ENCODE measurements at regions not wholly inside any gene's neighbourhood (a gene's known extent, or its start where the extent isn't known, plus 50 kb on each side); places are given as distances from the start of the nearest gene placed in this dataset.
"Not testable (repeated sequence)": the region's sequence is repeated elsewhere in the genome, so short reads cannot be mapped to it uniquely, and the experiment has no call there.

DNA sequence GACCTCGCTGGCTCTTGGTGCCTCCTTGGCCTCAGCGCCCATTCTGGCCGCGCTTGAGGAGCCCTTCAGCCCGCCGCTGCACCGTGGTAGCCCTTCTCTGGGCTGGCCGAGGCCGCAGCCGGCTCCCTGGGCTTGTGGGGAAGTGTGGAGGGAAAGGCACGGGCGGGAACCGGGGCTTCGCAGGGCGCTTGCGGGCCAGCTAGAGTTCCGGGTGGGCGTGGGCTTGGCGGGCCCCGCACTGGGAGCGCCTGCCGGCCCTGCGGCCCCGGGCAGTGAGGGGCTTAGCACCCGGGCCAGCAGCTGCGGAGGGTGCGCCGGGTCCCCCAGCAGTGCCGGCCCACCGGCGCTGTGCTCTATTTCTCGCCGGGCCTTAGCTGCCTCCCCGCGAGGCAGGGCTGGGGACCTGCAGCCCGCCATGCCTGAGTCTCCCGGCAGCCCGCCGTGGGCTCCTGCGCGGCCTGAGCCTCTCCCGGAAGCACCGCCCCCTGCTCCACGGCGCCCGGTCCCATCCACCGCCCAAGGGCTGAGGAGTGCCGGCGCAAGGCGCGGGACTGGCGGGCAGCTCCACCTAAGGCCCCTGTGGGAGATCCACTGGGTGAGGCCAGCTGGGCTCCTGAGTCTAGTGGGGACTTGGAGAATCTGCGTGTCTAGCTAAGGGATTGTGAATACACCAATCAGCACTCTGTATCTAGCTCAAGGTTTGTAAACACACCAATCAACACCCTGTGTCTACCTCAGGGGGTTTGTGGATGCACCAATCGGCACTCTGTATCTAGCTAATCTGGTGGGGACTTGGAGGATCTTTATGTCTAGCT lies 141.1 kb downstream of the SLCO4C1 start:
- H3K27me3 ChIP-seq (ENCODE audit: low read length); H3K79me2 ChIP-seq (ENCODE audit: insufficient read depth, low read length); H3K27ac ChIP-seq (ENCODE audit: low read depth, low read length); H3K9ac ChIP-seq (ENCODE audit: low read length); H3F3A ChIP-seq (ENCODE audit: insufficient read depth); H3K4me3 ChIP-seq (ENCODE audit: insufficient read depth, low read length, poor library complexity, severe bottlenecking); H3K36me3 ChIP-seq (ENCODE audit: low read length); H4K20me1 ChIP-seq (ENCODE audit: low read depth, low read length); H2AFZ ChIP-seq (ENCODE audit: low read depth, low read length, severe bottlenecking); H3K9me2 ChIP-seq (replicated peaks; ENCODE audit: insufficient read depth, low read length); H3K4me2 ChIP-seq (ENCODE audit: low read depth, low read length, poor library complexity, severe bottlenecking); H3K9me3 ChIP-seq (ENCODE audit: insufficient read depth, low read length): not testable (repeated sequence)

DNA sequence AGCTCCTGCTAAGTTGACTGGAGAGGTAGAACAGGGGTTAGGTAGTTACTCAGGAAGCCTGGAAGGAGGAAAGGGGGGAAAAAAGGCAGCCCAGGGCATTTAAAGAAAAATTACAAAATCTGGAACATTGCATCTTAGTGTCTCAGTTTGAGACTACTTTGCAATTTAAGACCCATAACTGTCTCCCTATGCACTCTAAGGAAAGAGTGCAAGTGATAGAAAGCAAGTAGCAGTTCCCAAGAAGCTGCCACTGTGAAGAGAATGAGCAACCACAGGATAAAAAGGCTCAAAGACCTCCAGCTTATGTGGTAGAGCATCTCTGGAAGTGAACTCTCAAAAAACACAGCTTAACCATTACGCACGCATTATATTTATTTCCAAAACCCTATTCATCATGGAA lies 141.8 kb downstream of the SLCO4C1 start:
- Histone ChIP-seq H3K27me3 (ENCODE audit: low read length) (no peaks in the 10 kb centered on the region), H3K9me2 (replicated peaks; ENCODE audit: insufficient read depth, low read length) (no peaks in the 10 kb centered on the region), H3F3A (ENCODE audit: insufficient read depth) (no peaks in the 10 kb centered on the region), H2AFZ (ENCODE audit: low read depth, low read length, severe bottlenecking) (no peak overlapping the region), H3K9ac (ENCODE audit: low read length) (no peak overlapping the region), H4K20me1 (ENCODE audit: low read depth, low read length) (no peaks in the 10 kb centered on the region), H3K27ac (ENCODE audit: low read depth, low read length) (no peak overlapping the region), H3K79me2 (ENCODE audit: insufficient read depth, low read length) (no peaks in the 10 kb centered on the region), H3K36me3 (ENCODE audit: low read length) (no peaks in the 10 kb centered on the region), H3K4me2 (ENCODE audit: low read depth, low read length, poor library complexity, severe bottlenecking) (no peak overlapping the region), H3K4me3 (ENCODE audit: insufficient read depth, low read length, poor library complexity, severe bottlenecking) (no peak overlapping the region), H3K9me3 (ENCODE audit: insufficient read depth, low read length) (no peaks in the 10 kb centered on the region)
- TF ChIP-seq EZH2phosphoT487 (conservative IDR thresholded peaks at IDR 0.05; ENCODE audit: low read length): no peak
- TF ChIP-seq, protein P1, sequence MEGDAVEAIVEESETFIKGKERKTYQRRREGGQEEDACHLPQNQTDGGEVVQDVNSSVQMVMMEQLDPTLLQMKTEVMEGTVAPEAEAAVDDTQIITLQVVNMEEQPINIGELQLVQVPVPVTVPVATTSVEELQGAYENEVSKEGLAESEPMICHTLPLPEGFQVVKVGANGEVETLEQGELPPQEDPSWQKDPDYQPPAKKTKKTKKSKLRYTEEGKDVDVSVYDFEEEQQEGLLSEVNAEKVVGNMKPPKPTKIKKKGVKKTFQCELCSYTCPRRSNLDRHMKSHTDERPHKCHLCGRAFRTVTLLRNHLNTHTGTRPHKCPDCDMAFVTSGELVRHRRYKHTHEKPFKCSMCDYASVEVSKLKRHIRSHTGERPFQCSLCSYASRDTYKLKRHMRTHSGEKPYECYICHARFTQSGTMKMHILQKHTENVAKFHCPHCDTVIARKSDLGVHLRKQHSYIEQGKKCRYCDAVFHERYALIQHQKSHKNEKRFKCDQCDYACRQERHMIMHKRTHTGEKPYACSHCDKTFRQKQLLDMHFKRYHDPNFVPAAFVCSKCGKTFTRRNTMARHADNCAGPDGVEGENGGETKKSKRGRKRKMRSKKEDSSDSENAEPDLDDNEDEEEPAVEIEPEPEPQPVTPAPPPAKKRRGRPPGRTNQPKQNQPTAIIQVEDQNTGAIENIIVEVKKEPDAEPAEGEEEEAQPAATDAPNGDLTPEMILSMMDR (IDR thresholded peaks at IDR 0.05; ENCODE audit: insufficient read depth, low read length, poor library complexity, severe bottlenecking): no peak

DNA sequence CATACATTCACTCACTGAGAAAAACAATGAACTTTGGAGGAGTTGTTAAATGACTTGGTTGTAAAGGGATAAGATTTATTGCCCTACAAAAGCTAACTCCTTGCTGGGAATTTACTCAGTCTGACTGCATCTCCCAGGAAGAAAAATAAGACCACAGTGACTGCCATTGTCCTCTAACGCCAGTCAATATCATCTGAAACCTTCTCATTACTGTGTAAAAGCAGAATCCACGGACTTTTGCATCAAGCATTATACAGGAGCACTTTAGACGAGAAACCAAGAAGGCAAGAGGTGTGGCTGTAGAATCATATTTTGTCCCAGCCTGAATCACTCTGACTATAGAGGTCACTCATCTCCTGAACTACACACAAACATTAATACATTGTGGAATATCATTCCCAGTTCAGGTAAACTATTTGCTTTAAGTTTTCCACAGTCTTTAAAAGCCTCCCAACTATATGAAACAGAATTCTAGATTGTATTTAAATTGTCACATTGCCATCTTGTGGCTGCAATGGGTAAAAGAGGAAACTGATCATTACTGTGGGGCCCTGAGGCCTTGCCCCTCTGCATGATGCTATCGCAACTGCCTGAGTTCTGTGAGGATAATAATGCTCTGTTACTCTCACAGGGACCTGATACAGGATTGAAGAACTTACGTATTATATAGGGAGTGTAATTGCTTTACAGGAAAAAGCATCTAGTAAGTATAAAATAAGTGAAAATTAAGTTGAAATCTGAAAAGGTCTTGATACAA lies 142.9 kb downstream of the SLCO4C1 start:
- Histone ChIP-seq H3K79me2 (ENCODE audit: insufficient read depth, low read length) (no peaks in the 10 kb centered on the region), H3K9me3 (ENCODE audit: insufficient read depth, low read length) (no peaks in the 10 kb centered on the region), H3K4me3 (ENCODE audit: insufficient read depth, low read length, poor library complexity, severe bottlenecking) (no peak overlapping the region), H3K36me3 (ENCODE audit: low read length) (no peaks in the 10 kb centered on the region), H2AFZ (ENCODE audit: low read depth, low read length, severe bottlenecking) (peak overlapping the region; percentile 9), H3F3A (ENCODE audit: insufficient read depth) (no peaks in the 10 kb centered on the region), H3K9me2 (replicated peaks; ENCODE audit: insufficient read depth, low read length) (no peaks in the 10 kb centered on the region), H3K27ac (ENCODE audit: low read depth, low read length) (no peak overlapping the region), H3K4me2 (ENCODE audit: low read depth, low read length, poor library complexity, severe bottlenecking) (no peak overlapping the region), H3K9ac (ENCODE audit: low read length) (no peak overlapping the region), H3K27me3 (ENCODE audit: low read length) (no peaks in the 10 kb centered on the region), H4K20me1 (ENCODE audit: low read depth, low read length) (no peaks in the 10 kb centered on the region)
- TF ChIP-seq EZH2phosphoT487 (conservative IDR thresholded peaks at IDR 0.05; ENCODE audit: low read length): no peak
- TF ChIP-seq, protein P1 (IDR thresholded peaks at IDR 0.05; ENCODE audit: insufficient read depth, low read length, poor library complexity, severe bottlenecking): peak; percentile 47

DNA sequence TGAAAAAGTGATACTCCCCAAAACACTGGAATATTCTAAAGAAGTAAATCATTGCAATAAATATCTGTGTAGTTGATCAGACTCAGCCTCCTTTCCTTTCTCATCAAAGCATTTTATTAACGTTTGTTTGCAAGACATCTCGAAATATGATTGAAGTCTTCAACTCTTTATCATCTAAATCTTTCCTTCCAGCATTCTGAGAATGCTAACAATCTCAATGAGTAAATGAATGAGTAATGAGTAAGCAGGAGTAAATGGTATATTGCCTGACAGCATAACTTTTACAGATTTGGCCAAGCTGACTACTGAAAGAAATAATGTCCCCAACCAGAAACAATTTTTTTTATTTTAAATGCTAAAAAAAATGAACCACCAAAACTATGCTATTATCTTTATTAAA lies 157.1 kb downstream of the SLCO4C1 start:
- TF ChIP-seq EZH2phosphoT487 (conservative IDR thresholded peaks at IDR 0.05; ENCODE audit: low read length): no peak
- TF ChIP-seq, protein P1 (IDR thresholded peaks at IDR 0.05; ENCODE audit: insufficient read depth, low read length, poor library complexity, severe bottlenecking): no peak
- H3K9me3 ChIP-seq (ENCODE audit: insufficient read depth, low read length): no peaks in the 10 kb centered on the region
- no peaks in the 10 kb centered on the region for H3K79me2 ChIP-seq (ENCODE audit: insufficient read depth, low read length)
- no peak overlapping the region for H3K4me2 ChIP-seq (ENCODE audit: low read depth, low read length, poor library complexity, severe bottlenecking)
- no peaks in the 10 kb centered on the region for H3K9me2 ChIP-seq (replicated peaks; ENCODE audit: insufficient read depth, low read length)
- H4K20me1 ChIP-seq (ENCODE audit: low read depth, low read length): no peaks in the 10 kb centered on the region
- no peak overlapping the region for H3K27ac ChIP-seq (ENCODE audit: low read depth, low read length)
- no peak overlapping the region for H3K9ac ChIP-seq (ENCODE audit: low read length)
- no peak overlapping the region for H3K4me3 ChIP-seq (ENCODE audit: insufficient read depth, low read length, poor library complexity, severe bottlenecking)
- no peaks in the 10 kb centered on the region for H3K36me3 ChIP-seq (ENCODE audit: low read length)
- no peaks in the 10 kb centered on the region for H3K27me3 ChIP-seq (ENCODE audit: low read length)
- no peaks in the 10 kb centered on the region for H3F3A ChIP-seq (ENCODE audit: insufficient read depth)
- H2AFZ ChIP-seq (ENCODE audit: low read depth, low read length, severe bottlenecking): no peak overlapping the region

All from SU-DHL-6 (cell line).